ENCODE measurements at regions not wholly inside any gene's neighbourhood (a gene's known extent, or its start where the extent isn't known, plus 50 kb on each side); places are given as distances from the start of the nearest gene placed in this dataset.

GRCh38 chr11:101195294-101195693 lies 65.7 kb upstream of the PGR start:
- Histone ChIP-seq H3K27me3 (ENCODE audit: insufficient read depth, low read length) (no peaks in the 10 kb centered on the region), H4K20me1 (ENCODE audit: insufficient read depth, low read length) (no peaks in the 10 kb centered on the region), H3K4me1 (ENCODE audit: insufficient read depth, low read length) (no peaks in the 10 kb centered on the region), H3K4me3 (ENCODE audit: insufficient read depth, low read length) (no peak overlapping the region), H3K4me2 (ENCODE audit: insufficient read depth, low read length) (no peak overlapping the region), H2AFZ (ENCODE audit: low read length) (no peak overlapping the region), H3K79me2 (ENCODE audit: insufficient read depth, low read length) (no peaks in the 10 kb centered on the region), H3K36me3 (ENCODE audit: insufficient read depth, low read length) (no peaks in the 10 kb centered on the region), H3K27ac (ENCODE audit: low read depth, low read length) (no peak overlapping the region), H3K9me3 (ENCODE audit: low read depth, low read length) (no peaks in the 10 kb centered on the region)
- TF ChIP-seq, protein P1, sequence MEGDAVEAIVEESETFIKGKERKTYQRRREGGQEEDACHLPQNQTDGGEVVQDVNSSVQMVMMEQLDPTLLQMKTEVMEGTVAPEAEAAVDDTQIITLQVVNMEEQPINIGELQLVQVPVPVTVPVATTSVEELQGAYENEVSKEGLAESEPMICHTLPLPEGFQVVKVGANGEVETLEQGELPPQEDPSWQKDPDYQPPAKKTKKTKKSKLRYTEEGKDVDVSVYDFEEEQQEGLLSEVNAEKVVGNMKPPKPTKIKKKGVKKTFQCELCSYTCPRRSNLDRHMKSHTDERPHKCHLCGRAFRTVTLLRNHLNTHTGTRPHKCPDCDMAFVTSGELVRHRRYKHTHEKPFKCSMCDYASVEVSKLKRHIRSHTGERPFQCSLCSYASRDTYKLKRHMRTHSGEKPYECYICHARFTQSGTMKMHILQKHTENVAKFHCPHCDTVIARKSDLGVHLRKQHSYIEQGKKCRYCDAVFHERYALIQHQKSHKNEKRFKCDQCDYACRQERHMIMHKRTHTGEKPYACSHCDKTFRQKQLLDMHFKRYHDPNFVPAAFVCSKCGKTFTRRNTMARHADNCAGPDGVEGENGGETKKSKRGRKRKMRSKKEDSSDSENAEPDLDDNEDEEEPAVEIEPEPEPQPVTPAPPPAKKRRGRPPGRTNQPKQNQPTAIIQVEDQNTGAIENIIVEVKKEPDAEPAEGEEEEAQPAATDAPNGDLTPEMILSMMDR (IDR thresholded peaks at IDR 0.05; ENCODE audit: extremely low read depth, low read depth, low read length): no peak
- no peak for DNase-seq (ENCODE audit: insufficient read length, low spot score, missing footprints)

DNA sequence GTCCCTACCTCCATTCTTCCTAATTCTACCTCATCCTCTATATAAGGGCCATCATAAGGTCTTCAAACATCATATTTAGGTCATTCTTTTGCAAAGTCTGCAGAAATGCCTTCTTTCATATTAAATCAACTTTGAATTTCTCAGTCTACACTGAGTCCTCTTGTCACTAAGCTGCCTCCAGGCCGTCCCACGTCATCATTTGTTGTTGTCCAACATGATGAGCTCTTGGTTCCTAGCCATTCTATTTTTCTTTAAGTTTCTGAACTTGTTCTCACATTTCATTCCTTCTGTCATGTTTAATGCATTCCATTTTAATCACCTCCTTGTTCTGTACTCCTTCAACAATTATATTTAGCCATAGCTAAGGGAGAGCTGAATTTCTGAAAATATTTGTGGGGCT lies 59.2 kb upstream of the PGR start:
- no peak overlapping the region for H3K27ac ChIP-seq (ENCODE audit: low read depth, low read length)
- H3K36me3 ChIP-seq (ENCODE audit: insufficient read depth, low read length): no peaks in the 10 kb centered on the region
- no peaks in the 10 kb centered on the region for H4K20me1 ChIP-seq (ENCODE audit: insufficient read depth, low read length)
- no peak for DNase-seq (ENCODE audit: insufficient read length, low spot score, missing footprints)
- H3K4me2 ChIP-seq (ENCODE audit: insufficient read depth, low read length): no peak overlapping the region
- no peak overlapping the region for H2AFZ ChIP-seq (ENCODE audit: low read length)
- no peak overlapping the region for H3K4me3 ChIP-seq (ENCODE audit: insufficient read depth, low read length)
- no peaks in the 10 kb centered on the region for H3K79me2 ChIP-seq (ENCODE audit: insufficient read depth, low read length)
- TF ChIP-seq, protein P1 (IDR thresholded peaks at IDR 0.05; ENCODE audit: extremely low read depth, low read depth, low read length): no peak
- no peaks in the 10 kb centered on the region for H3K9me3 ChIP-seq (ENCODE audit: low read depth, low read length)
- H3K4me1 ChIP-seq (ENCODE audit: insufficient read depth, low read length): no peaks in the 10 kb centered on the region
- H3K27me3 ChIP-seq (ENCODE audit: insufficient read depth, low read length): no peaks in the 10 kb centered on the region

- H3K36me3 ChIP-seq (ENCODE audit: insufficient read depth, low read length): no peaks in the 10 kb centered on the region
- no peaks in the 10 kb centered on the region for H3K4me1 ChIP-seq (ENCODE audit: insufficient read depth, low read length)
- no peak overlapping the region for H3K4me3 ChIP-seq (ENCODE audit: insufficient read depth, low read length)
- H3K27ac ChIP-seq (ENCODE audit: low read depth, low read length): no peak overlapping the region
- no peaks in the 10 kb centered on the region for H4K20me1 ChIP-seq (ENCODE audit: insufficient read depth, low read length)
- no peaks in the 10 kb centered on the region for H3K79me2 ChIP-seq (ENCODE audit: insufficient read depth, low read length)
- H3K27me3 ChIP-seq (ENCODE audit: insufficient read depth, low read length): no peaks in the 10 kb centered on the region
- TF ChIP-seq, protein P1 (IDR thresholded peaks at IDR 0.05; ENCODE audit: extremely low read depth, low read depth, low read length): no peak
- H2AFZ ChIP-seq (ENCODE audit: low read length): no peak overlapping the region
- no peaks in the 10 kb centered on the region for H3K9me3 ChIP-seq (ENCODE audit: low read depth, low read length)
- no peak overlapping the region for H3K4me2 ChIP-seq (ENCODE audit: insufficient read depth, low read length)
- DNase-seq (ENCODE audit: insufficient read length, low spot score, missing footprints): no peak
These were observed 58.6 kb upstream of the PGR start for GRCh38 chr11:101188173-101188572.

- Histone ChIP-seq H3K79me2 (ENCODE audit: insufficient read depth, low read length) (no peaks in the 10 kb centered on the region), H3K36me3 (ENCODE audit: insufficient read depth, low read length) (no peaks in the 10 kb centered on the region), H2AFZ (ENCODE audit: low read length) (no peak overlapping the region), H4K20me1 (ENCODE audit: insufficient read depth, low read length) (no peaks in the 10 kb centered on the region), H3K4me2 (ENCODE audit: insufficient read depth, low read length) (no peak overlapping the region), H3K27me3 (ENCODE audit: insufficient read depth, low read length) (no peaks in the 10 kb centered on the region), H3K9me3 (ENCODE audit: low read depth, low read length) (no peaks in the 10 kb centered on the region), H3K4me1 (ENCODE audit: insufficient read depth, low read length) (no peaks in the 10 kb centered on the region), H3K27ac (ENCODE audit: low read depth, low read length) (no peak overlapping the region), H3K4me3 (ENCODE audit: insufficient read depth, low read length) (no peak overlapping the region)
- TF ChIP-seq, protein P1 (IDR thresholded peaks at IDR 0.05; ENCODE audit: extremely low read depth, low read depth, low read length): no peak
- no peak for DNase-seq (ENCODE audit: insufficient read length, low spot score, missing footprints)
These were observed 58.1 kb upstream of the PGR start for GRCh38 chr11:101187748-101188147.

Measured in osteoblast (primary cell).